BE2C (cell line): ENCODE measurements at regions not wholly inside any gene's neighbourhood (a gene's known extent, or its start where the extent isn't known, plus 50 kb on each side); places are given as distances from the start of the nearest gene placed in this dataset.

ENCODE experiments used
- DNase-seq: peaks from one replicate; pipeline ENCODE4 v3.0.0-alpha.2; 2020
- H3K27me3 ChIP-seq: fragments of 250-450 bp; sonication (Bioruptor Pico); 2 replicates; pipeline ENCODE4 v1.5.1; 2020; ENCODE audit warnings: mild to moderate bottlenecking
- H3K36me3 ChIP-seq: fragments of 250-450 bp; sonication (Bioruptor Pico); 2 replicates; pipeline ENCODE4 v1.5.1; 2020; ENCODE audit warnings: mild to moderate bottlenecking
- H3K4me1 ChIP-seq: fragments of 250-450 bp; sonication (Bioruptor Pico); 2 replicates; pipeline ENCODE4 v1.5.1; 2020
- H3K4me3 ChIP-seq: 2 replicates; pipeline ENCODE4 v1.5.1; 2011; ENCODE audit warnings: low read depth, low read length
- H3K9me3 ChIP-seq: fragments of 250-450 bp; sonication (Bioruptor Pico); 2 replicates; pipeline ENCODE4 v1.5.1; 2020
- TF ChIP-seq, protein P1 (sequence below): IDR thresholded peaks from 2 replicates; pipeline ENCODE4 v1.5.1; 2012; ENCODE audit warnings: mild to moderate bottlenecking, low read depth, low read length

DNA sequence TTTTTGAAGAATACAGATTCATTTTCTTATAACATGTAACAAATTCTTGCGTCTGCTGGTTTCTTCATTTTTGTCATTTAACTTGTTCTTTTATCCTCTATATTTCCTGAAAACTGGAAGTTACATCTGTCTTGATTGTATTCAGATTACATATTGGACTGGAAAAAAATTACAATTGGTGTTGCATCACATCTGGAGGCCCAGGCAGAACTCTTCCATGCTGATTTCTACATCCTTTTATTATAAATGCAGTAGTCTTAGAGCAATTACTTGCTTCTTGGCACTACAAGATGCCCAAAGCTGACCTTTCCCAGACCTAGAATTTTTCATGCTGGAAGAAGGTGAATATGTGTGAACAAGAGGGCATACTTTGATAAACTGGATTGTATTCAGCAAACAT is 460.9 kb upstream of the CNTNAP2 start:
- no peaks in the 10 kb centered on the region for H3K4me1 ChIP-seq
- TF ChIP-seq, protein P1, sequence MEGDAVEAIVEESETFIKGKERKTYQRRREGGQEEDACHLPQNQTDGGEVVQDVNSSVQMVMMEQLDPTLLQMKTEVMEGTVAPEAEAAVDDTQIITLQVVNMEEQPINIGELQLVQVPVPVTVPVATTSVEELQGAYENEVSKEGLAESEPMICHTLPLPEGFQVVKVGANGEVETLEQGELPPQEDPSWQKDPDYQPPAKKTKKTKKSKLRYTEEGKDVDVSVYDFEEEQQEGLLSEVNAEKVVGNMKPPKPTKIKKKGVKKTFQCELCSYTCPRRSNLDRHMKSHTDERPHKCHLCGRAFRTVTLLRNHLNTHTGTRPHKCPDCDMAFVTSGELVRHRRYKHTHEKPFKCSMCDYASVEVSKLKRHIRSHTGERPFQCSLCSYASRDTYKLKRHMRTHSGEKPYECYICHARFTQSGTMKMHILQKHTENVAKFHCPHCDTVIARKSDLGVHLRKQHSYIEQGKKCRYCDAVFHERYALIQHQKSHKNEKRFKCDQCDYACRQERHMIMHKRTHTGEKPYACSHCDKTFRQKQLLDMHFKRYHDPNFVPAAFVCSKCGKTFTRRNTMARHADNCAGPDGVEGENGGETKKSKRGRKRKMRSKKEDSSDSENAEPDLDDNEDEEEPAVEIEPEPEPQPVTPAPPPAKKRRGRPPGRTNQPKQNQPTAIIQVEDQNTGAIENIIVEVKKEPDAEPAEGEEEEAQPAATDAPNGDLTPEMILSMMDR, result no peak
- no peaks in the 10 kb centered on the region for H3K36me3 ChIP-seq
- H3K27me3 ChIP-seq, result no peaks in the 10 kb centered on the region
- H3K9me3 ChIP-seq, result no peaks in the 10 kb centered on the region
- no peak for DNase-seq
- H3K4me3 ChIP-seq, result no peak overlapping the region

DNA sequence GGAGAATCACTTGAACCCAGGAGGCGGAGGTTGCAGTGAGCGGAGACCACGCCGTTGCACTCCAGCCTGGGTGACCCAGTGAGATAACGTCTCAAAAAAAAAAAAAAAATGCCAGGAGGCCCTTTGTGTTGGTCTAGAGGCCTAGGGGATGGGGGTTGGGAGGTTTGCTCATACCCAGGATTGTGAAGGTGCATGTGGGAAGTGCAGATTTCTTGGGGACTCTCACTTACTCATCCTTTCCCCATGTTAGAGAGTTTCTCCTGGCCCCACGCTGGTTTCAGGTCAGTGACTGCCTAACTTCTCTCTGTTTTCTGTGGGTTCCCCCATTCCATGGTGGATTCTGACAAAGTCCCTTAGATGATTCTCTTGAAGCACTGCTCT is 471.5 kb upstream of the CNTNAP2 start:
- H3K9me3 ChIP-seq, result no peaks in the 10 kb centered on the region
- H3K4me1 ChIP-seq, result no peaks in the 10 kb centered on the region
- TF ChIP-seq, protein P1, result no peak
- no peak overlapping the region for H3K4me3 ChIP-seq
- DNase-seq, result no peak
- H3K36me3 ChIP-seq, result no peaks in the 10 kb centered on the region
- no peaks in the 10 kb centered on the region for H3K27me3 ChIP-seq

DNA sequence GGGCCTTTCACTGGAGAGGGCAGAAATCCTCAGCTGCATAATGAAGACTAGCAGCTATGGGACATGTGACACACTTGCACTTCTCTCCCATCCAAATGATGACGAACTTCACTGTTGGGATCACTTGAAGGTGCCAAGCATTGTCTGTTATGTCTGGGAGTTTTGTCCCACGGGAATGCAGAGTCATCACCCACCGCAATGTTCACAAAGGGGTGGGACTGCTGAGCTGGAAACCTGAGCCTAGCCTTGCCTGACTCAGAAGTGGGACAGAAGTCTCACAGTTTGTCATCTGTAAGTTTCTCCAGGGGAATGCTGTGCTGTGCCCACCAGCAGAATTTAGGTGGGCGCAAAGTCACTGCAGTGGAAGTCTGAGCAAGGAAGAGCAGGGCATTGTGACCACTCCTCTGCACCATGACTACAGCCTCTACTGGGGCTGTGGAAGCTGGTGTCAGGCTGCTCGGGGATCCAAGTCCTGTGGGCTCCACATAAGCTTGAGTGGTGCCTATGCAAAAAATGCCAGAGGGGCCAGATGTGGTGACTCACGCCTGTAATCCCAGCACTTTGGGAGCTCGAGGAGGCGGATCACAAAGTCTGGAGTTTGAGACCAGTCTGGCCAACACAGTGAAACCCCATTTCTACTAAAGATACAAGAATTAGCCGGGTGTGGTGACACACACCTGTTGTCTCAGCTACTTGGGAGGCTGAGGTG is 472.0 kb upstream of the CNTNAP2 start:
- TF ChIP-seq, protein P1, result no peak
- Histone ChIP-seq H3K4me3 (no peak overlapping the region), H3K4me1 (no peaks in the 10 kb centered on the region), H3K36me3 (no peaks in the 10 kb centered on the region), H3K27me3 (no peaks in the 10 kb centered on the region), H3K9me3 (no peaks in the 10 kb centered on the region)
- DNase-seq, result no peak

DNA sequence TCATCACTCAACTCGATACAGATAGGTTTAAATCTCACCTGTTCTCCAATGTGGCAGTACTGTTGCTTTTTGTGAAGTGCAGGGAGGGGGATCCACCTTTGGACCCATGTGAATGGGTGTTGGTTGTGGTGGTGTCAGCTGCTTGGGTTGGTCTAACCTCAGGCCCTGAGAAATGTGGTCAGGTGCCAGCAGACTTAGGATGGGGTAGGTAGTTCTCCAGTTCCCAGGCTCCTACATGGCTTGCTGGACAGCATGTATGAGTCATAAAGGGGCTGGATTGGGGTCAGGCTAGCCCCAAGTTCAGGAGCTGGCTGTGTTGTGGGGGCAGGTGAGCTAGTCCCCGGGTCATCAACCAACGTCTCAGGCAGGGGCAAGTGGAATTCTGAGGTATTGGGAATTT is 472.6 kb upstream of the CNTNAP2 start:
- Histone ChIP-seq H3K9me3 (no peaks in the 10 kb centered on the region; the same call in 1 of the 2 replicates), H3K36me3 (no peaks in the 10 kb centered on the region), H3K27me3 (no peaks in the 10 kb centered on the region), H3K4me1 (no peaks in the 10 kb centered on the region), H3K4me3 (no peak overlapping the region)
- TF ChIP-seq, protein P1, result no peak
- no peak for DNase-seq

DNA sequence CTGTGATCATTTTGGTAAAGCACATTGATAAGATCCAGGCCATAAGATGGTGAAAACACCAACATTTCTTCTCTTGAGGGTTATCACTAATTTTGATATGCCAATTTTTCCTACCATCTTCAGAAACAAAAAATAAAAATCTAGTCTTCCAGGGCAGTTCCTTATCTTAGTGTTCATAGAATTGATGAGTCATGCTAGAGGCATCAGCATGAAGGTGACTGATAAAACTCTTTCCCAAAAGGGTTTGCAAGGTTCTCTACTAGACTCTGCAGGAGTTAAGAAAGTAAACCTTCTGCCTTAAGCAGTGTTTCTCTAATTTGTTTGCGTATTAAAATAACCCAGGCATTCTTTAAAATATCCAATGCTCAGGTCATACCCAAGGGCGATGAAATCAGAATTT is 483.1 kb upstream of the CNTNAP2 start:
- Histone ChIP-seq H3K9me3 (no peaks in the 10 kb centered on the region; the same call in 1 of the 2 replicates), H3K4me1 (no peaks in the 10 kb centered on the region), H3K4me3 (no peak overlapping the region), H3K27me3 (no peaks in the 10 kb centered on the region), H3K36me3 (no peaks in the 10 kb centered on the region)
- TF ChIP-seq, protein P1, result no peak
- no peak for DNase-seq

DNA sequence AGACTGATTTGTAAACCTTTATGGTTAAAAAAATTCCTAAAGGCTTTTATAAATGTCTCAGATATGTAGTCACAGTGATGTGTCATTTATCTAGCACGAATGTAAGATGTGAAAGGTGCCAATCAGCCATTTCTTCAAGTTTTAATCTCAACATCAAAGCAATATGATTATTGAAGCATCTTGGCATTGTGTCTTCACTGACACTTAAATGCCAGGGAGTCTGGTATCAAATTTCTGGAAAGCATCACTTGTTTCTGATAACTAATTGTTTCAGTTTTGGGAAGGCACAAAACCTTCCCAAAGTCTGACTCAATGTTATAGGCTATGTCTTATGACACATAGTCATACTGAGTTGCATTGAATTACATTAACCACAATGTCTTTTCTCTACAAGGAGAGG is 492.0 kb upstream of the CNTNAP2 start:
- Histone ChIP-seq H3K36me3 (no peaks in the 10 kb centered on the region), H3K27me3 (no peaks in the 10 kb centered on the region), H3K9me3 (no peaks in the 10 kb centered on the region; the same call in 1 of the 2 replicates), H3K4me3 (no peak overlapping the region), H3K4me1 (no peaks in the 10 kb centered on the region)
- no peak for DNase-seq
- TF ChIP-seq, protein P1, result no peak
